Lower lobe of right lung (tissue), 2 donors: ENCODE measurements at regions not wholly inside any gene's neighbourhood (a gene's known extent, or its start where the extent isn't known, plus 50 kb on each side); places are given as distances from the start of the nearest gene placed in this dataset.

Experiments used
- ATAC-seq, 2 donors: fragments of 200-7000 bp; cut with Tn5 transposase; one replicate each; pipeline ENCODE4 v1.9.1; 2020 to 2022; ENCODE audit warnings: mild to moderate bottlenecking in 2 of 2, moderate library complexity in 2 of 2
- DNase-seq: peaks from one replicate; pipeline ENCODE4 v3.0.0-alpha.2; 2020
- H3K27ac ChIP-seq: fragments of 200-600 bp; one replicate; pipeline ENCODE4 v1.8.0; 2022
- H3K27me3 ChIP-seq: fragments of 200-600 bp; one replicate; pipeline ENCODE4 v1.8.0; 2022; ENCODE audit warnings: low read depth
- H3K36me3 ChIP-seq: fragments of 200-600 bp; one replicate; pipeline ENCODE4 v1.8.0; 2022; ENCODE audit warnings: mild to moderate bottlenecking
- H3K4me1 ChIP-seq: fragments of 200-600 bp; one replicate; pipeline ENCODE4 v1.8.0; 2022
- H3K4me3 ChIP-seq: fragments of 200-600 bp; one replicate; pipeline ENCODE4 v1.8.0; 2022; ENCODE audit warnings: mild to moderate bottlenecking
- H3K9me3 ChIP-seq: fragments of 200-600 bp; one replicate; pipeline ENCODE4 v1.8.0; 2022
- intact Hi-C: fragments of 100-400 bp; cut with DNase I; formaldehyde crosslinking; loops from one replicate; pipeline ENCODE4 v1.11.0; 2022
- TF ChIP-seq, protein P1 (sequence below): fragments of 200-600 bp; IDR thresholded peaks from one replicate; pipeline ENCODE4 v1.8.0; 2022; ENCODE audit warnings: antibody characterized with exemption, mild to moderate bottlenecking
- donor health status: DM: no; HTN: yes; CAD: no; lungs with severe emphysema.

DNA sequence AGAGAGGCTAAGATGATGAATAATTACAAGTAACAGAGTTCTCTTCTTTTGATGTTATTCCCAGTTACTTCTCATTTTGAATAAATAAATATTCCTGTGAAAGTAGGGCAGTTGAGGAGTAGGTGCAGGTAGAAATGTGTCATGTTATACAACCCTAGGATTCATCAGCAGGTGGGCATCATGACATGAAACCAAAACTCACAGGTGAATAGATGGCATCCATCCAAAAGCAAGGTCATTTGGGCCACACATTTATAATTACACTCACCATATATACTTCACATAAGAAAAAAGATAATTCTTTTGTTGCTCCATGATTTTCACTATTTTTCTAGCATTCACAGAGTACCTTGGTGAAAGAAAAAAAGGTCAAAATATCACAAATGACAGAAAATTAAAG is 273.6 kb downstream of the ZBBX start:
- Histone ChIP-seq H3K9me3 (no peaks in the 10 kb centered on the region), H3K4me3 (no peak overlapping the region), H3K36me3 (no peaks in the 10 kb centered on the region), H3K27ac (no peak overlapping the region), H3K27me3 (no peaks in the 10 kb centered on the region), H3K4me1 (no peaks in the 10 kb centered on the region)
- ATAC-seq (no peak), DNase-seq (no peak)
- TF ChIP-seq, protein P1, sequence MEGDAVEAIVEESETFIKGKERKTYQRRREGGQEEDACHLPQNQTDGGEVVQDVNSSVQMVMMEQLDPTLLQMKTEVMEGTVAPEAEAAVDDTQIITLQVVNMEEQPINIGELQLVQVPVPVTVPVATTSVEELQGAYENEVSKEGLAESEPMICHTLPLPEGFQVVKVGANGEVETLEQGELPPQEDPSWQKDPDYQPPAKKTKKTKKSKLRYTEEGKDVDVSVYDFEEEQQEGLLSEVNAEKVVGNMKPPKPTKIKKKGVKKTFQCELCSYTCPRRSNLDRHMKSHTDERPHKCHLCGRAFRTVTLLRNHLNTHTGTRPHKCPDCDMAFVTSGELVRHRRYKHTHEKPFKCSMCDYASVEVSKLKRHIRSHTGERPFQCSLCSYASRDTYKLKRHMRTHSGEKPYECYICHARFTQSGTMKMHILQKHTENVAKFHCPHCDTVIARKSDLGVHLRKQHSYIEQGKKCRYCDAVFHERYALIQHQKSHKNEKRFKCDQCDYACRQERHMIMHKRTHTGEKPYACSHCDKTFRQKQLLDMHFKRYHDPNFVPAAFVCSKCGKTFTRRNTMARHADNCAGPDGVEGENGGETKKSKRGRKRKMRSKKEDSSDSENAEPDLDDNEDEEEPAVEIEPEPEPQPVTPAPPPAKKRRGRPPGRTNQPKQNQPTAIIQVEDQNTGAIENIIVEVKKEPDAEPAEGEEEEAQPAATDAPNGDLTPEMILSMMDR = no peak
- intact Hi-C loops = no loop called here

GRCh38 chr3:167102071-167102470 is 278.0 kb downstream of the ZBBX start:
- DNase-seq = no peak
- TF ChIP-seq, protein P1 = no peak
- Histone ChIP-seq H3K9me3 (no peaks in the 10 kb centered on the region), H3K36me3 (no peaks in the 10 kb centered on the region), H3K27ac (no peak overlapping the region), H3K27me3 (no peaks in the 10 kb centered on the region), H3K4me3 (no peak overlapping the region), H3K4me1 (no peaks in the 10 kb centered on the region)
- no peak for ATAC-seq
- intact Hi-C loops = no loop called here

DNA sequence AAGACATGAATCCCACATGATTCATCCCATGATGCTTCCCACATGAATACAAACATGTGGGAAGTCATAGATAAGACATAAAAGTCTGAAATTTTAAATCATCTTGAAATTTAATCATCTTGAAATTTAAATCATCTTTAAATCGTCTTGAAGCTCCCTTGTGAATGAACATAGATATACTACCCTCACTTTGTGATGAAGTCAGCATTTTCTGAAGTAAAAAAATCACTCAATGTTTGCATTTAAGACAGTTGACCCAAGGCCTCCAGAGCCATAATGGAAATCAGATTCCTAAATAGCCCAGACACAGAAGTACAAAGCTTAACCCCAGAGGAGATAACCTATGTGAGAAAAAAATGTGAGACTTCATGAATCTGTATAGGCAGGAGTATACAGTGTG is 279.4 kb downstream of the ZBBX start:
- Histone ChIP-seq H3K27ac (no peak overlapping the region), H3K4me3 (no peak overlapping the region), H3K36me3 (no peaks in the 10 kb centered on the region), H3K27me3 (no peaks in the 10 kb centered on the region), H3K4me1 (no peaks in the 10 kb centered on the region), H3K9me3 (no peaks in the 10 kb centered on the region)
- intact Hi-C loops = no loop called here
- TF ChIP-seq, protein P1 = no peak
- no peak for DNase-seq
- no peak for ATAC-seq

DNA sequence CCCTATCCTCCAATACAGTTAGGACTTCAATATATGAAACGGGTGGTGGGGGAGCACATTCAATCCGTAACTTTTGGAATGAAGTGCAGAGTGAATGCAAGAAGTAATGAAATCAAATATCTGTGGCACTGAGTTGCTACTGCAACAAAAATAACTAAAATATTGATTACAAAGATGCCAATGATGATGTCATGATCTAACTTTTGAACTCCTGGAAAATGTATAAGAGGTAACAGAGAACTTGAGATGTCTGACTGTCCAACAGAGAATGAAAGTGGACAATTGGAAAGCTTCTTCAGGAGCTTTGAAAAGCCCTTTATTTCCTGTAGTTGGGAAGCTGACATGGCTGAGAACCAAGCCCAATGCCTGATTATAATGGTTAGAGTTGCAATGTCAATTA is 279.9 kb downstream of the ZBBX start:
- Histone ChIP-seq H3K27ac (no peak overlapping the region), H3K9me3 (no peaks in the 10 kb centered on the region), H3K27me3 (no peaks in the 10 kb centered on the region), H3K4me1 (no peaks in the 10 kb centered on the region), H3K4me3 (no peak overlapping the region), H3K36me3 (no peaks in the 10 kb centered on the region)
- intact Hi-C loops = no loop called here
- TF ChIP-seq, protein P1 = no peak
- ATAC-seq (no peak), DNase-seq (no peak)

- no peak for ATAC-seq
- H3K36me3 ChIP-seq = no peaks in the 10 kb centered on the region
- intact Hi-C loops = no loop called here
Observed at GRCh38 chr3:167095976-167096375, 284.1 kb downstream of the ZBBX start.

More at GRCh38 chr3:167095976-167096375, 284.1 kb downstream of the ZBBX start:
- no peaks in the 10 kb centered on the region for H3K4me1 ChIP-seq
- H3K9me3 ChIP-seq = no peaks in the 10 kb centered on the region
- no peak overlapping the region for H3K27ac ChIP-seq
- no peak for DNase-seq
- no peak overlapping the region for H3K4me3 ChIP-seq
- TF ChIP-seq, protein P1 = no peak
- no peaks in the 10 kb centered on the region for H3K27me3 ChIP-seq
